ENCODE measurements at regions not wholly inside any gene's neighbourhood (a gene's known extent, or its start where the extent isn't known, plus 50 kb on each side); places are given as distances from the start of the nearest gene placed in this dataset.

DNA sequence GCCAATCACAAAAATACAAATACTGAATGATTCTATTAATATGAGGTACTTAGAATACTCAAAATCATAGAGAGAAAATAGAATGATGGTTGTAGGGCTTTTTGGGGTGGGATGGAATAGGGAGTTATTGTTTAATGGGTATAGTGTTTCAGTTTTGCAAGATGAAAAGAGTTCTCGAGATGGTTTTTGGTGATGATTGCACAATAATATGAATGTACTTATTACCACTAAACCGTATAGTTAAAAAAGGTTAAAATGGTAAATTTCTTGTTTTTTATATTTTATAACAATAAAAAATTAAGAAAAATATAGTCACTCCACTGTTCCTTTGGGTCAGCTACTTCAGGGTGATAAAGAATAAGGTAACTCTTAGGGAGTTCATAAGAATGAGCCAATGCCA, 560.1 kb downstream of the TDRD15 start:
- TF ChIP-seq, protein P1, sequence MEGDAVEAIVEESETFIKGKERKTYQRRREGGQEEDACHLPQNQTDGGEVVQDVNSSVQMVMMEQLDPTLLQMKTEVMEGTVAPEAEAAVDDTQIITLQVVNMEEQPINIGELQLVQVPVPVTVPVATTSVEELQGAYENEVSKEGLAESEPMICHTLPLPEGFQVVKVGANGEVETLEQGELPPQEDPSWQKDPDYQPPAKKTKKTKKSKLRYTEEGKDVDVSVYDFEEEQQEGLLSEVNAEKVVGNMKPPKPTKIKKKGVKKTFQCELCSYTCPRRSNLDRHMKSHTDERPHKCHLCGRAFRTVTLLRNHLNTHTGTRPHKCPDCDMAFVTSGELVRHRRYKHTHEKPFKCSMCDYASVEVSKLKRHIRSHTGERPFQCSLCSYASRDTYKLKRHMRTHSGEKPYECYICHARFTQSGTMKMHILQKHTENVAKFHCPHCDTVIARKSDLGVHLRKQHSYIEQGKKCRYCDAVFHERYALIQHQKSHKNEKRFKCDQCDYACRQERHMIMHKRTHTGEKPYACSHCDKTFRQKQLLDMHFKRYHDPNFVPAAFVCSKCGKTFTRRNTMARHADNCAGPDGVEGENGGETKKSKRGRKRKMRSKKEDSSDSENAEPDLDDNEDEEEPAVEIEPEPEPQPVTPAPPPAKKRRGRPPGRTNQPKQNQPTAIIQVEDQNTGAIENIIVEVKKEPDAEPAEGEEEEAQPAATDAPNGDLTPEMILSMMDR (IDR thresholded peaks at IDR 0.05), result no peak
- TF ChIP-seq EZH2 (IDR thresholded peaks at IDR 0.05), result no peak
